AML-193 (cell line): ENCODE measurements at regions not wholly inside any gene's neighbourhood (a gene's known extent, or its start where the extent isn't known, plus 50 kb on each side); places are given as distances from the start of the nearest gene placed in this dataset.

Source experiments
- DNase-seq, 2 experiments: peaks; one replicate each; lab custom pipeline; 2025; lab: John Stamatoyannopoulos, UW

GRCh38 chr12:27179400-27180214 is 64.5 kb upstream of the STK38L start:
- DNase-seq = peak; percentile 91

DNA sequence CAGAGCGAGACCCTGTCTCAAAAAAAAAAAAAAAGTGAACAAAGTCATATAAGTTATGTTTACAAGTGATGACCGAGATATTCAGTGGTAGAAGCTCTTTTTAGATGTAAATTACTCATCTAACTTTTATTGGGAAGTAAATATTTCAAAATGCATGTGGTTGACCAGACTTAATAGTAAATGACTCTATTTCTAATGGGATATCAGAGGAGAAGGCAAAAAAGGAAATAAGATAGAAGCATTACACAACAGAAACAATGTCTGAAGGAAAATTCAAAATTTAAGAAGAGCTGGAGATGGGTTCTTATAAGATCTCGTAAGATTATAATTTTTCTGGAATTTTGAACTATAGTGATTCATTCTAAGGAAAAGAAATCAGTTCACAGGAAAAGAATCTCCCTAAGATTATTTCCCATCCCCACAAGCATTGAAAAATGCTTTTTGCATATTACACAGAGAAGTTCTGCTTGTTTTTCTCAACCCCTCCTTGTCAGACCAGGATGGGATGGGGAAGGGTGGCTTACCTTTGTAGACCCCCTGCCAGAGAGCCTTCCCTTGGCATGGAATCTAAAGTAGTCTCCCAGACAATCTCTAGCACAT is 63.1 kb upstream of the STK38L start:
- peak; percentile 67 to 80 for DNase-seq

- no peak for DNase-seq
Measured at GRCh38 chr12:27183342-27183741, 60.7 kb upstream of the STK38L start.

DNA sequence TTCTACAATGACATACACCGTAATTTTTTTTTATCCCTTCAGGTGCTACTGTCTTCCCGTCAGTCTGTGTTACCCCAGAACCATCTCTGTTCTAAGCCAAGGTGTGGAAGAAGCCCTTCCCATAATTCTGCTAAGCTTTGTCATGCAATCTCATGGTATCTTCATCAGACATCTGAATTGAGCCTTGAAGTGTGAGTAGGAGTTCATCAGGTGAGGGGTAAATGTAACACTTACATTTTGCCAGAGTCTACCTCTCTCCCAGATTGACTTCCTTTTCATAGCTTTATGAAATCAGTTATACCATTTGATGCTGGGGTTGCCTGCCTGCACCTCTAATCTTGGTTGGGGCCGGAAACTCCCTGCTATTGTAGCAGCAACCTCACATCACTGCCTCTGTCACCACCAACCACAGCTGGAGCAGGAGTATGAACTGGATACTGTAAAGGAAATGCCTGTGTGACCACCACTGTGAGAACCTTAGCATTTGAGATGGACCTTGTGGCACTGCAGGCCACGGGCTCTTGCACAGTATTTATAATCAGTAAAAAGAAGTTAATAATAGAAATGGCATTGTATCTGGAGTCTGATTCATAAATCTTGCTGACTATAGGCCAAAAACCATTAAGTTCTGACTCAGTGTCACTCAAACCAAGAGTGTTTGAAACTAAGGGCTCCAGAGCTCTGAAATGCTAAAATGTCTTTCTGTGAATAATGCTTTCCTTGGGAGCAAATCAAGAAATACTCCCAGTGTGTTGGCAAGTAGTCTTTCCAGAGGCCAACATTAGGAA is 58.7 kb upstream of the STK38L start:
- DNase-seq = no peak

DNA sequence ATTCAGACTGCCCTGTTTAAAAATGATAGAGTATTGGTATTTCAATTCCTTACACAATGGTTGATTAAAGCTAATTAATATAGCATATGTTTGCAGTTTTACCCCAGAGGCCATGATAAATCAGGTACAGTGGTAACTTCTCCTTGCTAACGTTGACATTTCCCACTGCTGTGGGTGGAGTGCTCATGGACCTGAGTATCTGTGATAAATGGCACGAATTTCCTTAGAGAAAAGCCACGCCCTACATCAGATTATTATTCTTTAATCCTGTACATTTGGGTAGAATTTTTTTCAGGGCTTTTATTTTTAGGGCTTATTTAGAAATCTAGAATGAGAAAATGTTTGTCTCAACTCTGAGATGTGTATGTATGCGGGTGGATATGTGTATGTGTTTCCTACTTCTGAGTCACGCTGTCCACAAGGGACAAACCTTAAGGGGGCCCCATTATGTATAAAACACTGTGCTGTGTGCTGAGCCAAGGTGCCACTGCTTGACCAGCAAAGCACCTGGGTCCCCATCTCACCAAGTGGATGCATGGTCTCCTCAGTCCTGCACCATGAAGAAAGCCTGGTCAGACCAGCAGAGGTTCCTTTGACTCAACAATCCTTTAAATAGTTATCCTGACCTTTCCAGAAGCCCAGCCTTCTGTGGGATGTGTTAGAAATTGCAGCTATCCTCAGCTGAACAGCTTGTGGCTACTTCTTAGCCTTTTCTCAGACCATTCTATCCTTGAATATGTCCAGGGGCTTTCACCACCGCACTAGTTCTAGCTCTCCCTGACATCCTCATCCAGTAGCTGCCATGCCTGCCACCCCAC is 57.9 kb upstream of the STK38L start:
- DNase-seq = no peak

DNA sequence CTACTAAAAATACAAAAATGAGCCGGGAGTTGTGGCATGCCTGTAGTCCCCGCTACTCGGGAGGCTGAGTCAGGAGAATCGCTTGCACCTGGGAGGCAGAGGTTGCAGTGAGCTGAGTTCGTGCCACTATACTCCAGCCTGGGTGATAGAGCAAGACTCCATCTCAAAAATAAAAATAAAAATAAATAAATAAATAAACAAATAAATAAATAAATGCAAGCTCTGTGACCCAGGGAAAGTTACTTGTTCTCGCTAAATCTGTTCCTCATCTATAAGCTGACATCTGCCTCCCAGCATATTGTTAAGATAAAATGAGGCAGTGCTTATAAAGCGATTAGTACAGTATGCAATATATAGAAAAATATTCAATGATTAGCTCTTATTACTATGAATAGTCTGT is 56.4 kb upstream of the STK38L start:
- no peak for DNase-seq

GRCh38 chr12:27190761-27191160 is 53.3 kb upstream of the STK38L start:
- no peak for DNase-seq

GRCh38 chr12:27191531-27191930 is 52.6 kb upstream of the STK38L start:
- DNase-seq = no peak

- no peak for DNase-seq
Measured at GRCh38 chr12:27192118-27192802, 51.8 kb upstream of the STK38L start.

- no peak for DNase-seq
Measured at GRCh38 chr12:27193106-27193505, 51.0 kb upstream of the STK38L start.

DNA sequence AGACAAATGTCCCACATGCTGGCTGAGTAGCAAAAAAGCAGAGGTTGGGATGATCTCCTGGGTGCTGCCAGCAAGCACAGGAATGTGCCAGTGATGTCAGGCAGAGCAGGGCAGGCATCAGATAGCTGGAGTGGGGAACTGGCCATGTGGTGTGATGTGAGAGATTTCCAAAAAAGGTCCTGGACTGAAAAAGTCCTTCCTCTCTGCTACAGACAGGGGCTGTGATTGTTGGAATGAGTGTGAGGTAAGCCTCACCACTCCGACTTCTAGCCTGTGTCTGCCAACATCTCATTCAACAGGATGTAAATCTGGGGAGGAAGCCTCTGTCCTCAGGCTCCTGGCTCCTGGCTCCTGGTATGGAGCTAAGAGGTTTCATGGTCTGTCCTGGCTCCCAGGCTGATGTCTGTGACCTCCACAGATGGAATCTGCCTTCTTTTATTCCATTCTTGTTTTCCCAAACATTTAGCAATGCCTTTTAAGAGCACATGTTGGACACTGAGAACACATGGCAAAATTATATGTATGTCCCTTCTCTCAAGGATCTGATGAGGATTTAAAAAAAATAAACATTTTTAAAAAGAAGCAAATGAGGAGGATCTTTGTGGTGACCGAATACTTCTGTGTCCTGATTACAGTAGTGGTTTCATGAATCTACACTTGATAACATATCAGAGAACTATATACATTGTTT is 50.1 kb upstream of the STK38L start:
- DNase-seq = no peak
